ENCODE measurements at regions not wholly inside any gene's neighbourhood (a gene's known extent, or its start where the extent isn't known, plus 50 kb on each side); places are given as distances from the start of the nearest gene placed in this dataset.
"Not testable (repeated sequence)": the region's sequence is repeated elsewhere in the genome, so short reads cannot be mapped to it uniquely, and the experiment has no call there.

DNA sequence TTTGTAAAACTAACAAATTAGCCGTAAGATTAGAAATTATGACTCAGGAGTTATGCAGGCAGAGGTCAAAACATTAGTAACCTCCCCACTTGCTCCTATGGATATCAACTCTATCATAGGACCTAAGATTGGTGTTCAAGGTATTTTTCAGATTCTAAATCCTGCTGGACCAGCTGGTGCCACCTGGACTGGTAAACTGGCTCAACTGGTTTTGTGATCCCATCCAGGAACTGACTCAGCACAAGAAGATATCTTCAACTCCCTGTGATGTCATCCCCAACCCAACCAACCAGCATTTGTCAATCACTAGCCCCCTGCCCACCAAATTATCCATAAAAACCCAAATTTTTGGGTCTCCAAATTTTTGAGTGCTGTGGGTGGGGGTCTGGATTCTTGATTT lies 98.1 kb upstream of the OR4E1 start:
- ATAC-seq (ENCODE audit: low FRiP score) (no peak), DNase-seq (no peak)
- Histone ChIP-seq H3K27ac (ENCODE audit: low read depth in 1 of 2, low read length in 2 of 2) (no peak overlapping the region), H3K36me3 (ENCODE audit: control insufficient read depth in 1 of 2, insufficient read depth in 2 of 2, low read length in 1 of 2) (no peaks in the 10 kb centered on the region), H3K9me3 (ENCODE audit: control insufficient read depth, low read length) (no peaks in the 10 kb centered on the region), H3K27me3 (ENCODE audit: control insufficient read depth in 1 of 2, insufficient read depth in 2 of 2, low read length in 1 of 2) (no peaks in the 10 kb centered on the region), H3K4me1 (ENCODE audit: control insufficient read depth in 1 of 2, insufficient read depth in 2 of 2, low read length in 2 of 2) (no peaks in the 10 kb centered on the region), H3K4me3 (ENCODE audit: low read length in 2 of 2) (no peak overlapping the region)
- WGBS, 2 donors, result 65 to 75% methylated on average over 1 of the region's 1 CpG
- intact Hi-C loops (cut with DNase I), result no loop called here

DNA sequence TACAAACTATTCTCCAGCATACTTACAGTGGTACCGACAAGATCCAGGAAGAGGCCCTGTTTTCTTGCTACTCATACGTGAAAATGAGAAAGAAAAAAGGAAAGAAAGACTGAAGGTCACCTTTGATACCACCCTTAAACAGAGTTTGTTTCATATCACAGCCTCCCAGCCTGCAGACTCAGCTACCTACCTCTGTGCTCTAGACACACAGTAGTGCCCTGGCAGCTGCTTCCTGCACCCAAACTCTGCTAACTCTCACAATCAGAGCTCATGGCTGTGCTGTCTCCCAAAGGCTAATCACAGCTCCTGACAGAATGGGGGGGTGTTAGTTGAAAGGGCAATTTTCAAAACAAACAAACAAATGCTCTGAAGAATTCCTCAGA lies 95.2 kb upstream of the OR4E1 start:
- intact Hi-C loops (cut with DNase I), result no loop called here
- Histone ChIP-seq H3K27ac (ENCODE audit: low read depth in 1 of 2, low read length in 2 of 2) (no peak overlapping the region), H3K4me1 (ENCODE audit: control insufficient read depth in 1 of 2, insufficient read depth in 2 of 2, low read length in 2 of 2) (no peaks in the 10 kb centered on the region), H3K27me3 (ENCODE audit: control insufficient read depth in 1 of 2, insufficient read depth in 2 of 2, low read length in 1 of 2) (no peaks in the 10 kb centered on the region), H3K36me3 (ENCODE audit: control insufficient read depth in 1 of 2, insufficient read depth in 2 of 2, low read length in 1 of 2) (no peaks in the 10 kb centered on the region), H3K4me3 (ENCODE audit: low read length in 2 of 2) (no peak overlapping the region), H3K9me3 (ENCODE audit: control insufficient read depth, low read length) (no peaks in the 10 kb centered on the region)
- ATAC-seq (ENCODE audit: low FRiP score), result no peak
- WGBS, 2 donors, result 43 to 72% methylated on average over 2 of the region's 2 CpGs
- no peak for DNase-seq

DNA sequence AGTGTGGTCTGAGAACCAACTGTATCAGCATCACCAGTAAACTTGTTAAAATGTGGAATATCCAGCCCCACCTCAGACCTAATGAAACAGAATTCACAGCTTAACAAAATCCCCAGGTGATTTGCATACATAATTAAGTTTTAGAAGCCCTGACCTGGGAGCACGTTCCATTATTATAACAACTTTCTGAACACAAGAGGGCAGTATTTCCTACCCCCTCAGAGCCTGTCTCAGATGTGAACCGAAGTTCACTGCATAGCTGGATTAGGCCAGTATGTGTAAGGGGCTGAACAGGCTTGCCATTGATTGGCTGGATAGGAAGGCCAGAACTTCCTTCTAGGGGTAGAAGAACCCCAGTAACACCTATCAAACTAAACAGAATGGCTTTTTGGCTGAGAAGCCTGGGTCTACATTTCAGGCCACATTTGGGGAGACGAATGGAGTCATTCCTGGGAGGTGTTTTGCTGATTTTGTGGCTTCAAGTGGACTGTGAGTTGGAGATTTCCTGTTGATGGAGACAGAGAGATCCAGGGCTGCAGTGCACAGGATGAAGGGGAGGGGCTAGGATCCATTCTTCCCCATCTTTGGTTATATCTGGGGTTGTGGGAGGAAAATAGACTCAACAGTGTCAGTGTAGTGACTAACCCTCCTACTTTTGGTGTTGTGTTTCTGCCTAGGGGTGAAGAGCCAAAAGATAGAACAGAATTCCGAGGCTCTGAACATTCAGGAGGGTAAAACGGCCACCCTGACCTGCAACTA lies 94.7 kb upstream of the OR4E1 start:
- Histone ChIP-seq H3K36me3 (ENCODE audit: control insufficient read depth in 1 of 2, insufficient read depth in 2 of 2, low read length in 1 of 2) (no peaks in the 10 kb centered on the region), H3K4me1 (ENCODE audit: control insufficient read depth in 1 of 2, insufficient read depth in 2 of 2, low read length in 2 of 2) (no peaks in the 10 kb centered on the region), H3K27ac (ENCODE audit: low read depth in 1 of 2, low read length in 2 of 2) (no peak overlapping the region), H3K27me3 (ENCODE audit: control insufficient read depth in 1 of 2, insufficient read depth in 2 of 2, low read length in 1 of 2) (no peaks in the 10 kb centered on the region), H3K9me3 (ENCODE audit: control insufficient read depth, low read length) (no peaks in the 10 kb centered on the region), H3K4me3 (ENCODE audit: low read length in 2 of 2) (no peak overlapping the region)
- no peak for ATAC-seq (ENCODE audit: low FRiP score)
- intact Hi-C loops (cut with DNase I), result no loop called here
- DNase-seq, result no peak
- 40 to 46% methylated on average over 5 of the region's 5 CpGs for WGBS, 2 donors

DNA sequence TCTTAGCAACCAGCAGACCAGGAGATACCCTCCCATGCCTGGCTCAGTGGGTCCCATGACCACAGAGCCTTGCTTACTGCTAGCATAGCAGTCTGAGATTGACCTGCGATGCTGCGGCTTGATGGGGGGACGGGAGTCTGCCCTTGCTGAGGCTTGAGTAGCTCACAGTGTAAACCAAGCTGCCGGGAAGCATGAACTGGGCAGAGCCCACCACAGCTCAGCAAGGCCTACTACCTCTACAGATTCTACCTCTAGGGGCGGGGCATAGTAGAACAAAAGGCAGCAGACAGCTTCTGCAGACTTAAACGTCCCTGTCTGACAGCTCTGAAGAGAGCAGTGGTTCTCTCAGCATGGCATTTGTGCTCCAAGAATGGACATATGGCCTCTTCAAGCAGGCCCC lies 86.7 kb upstream of the OR4E1 start:
- H3K9me3 ChIP-seq (ENCODE audit: control insufficient read depth, low read length); H3K4me1 ChIP-seq (ENCODE audit: control insufficient read depth in 1 of 2, insufficient read depth in 2 of 2, low read length in 2 of 2); H3K36me3 ChIP-seq (ENCODE audit: control insufficient read depth in 1 of 2, insufficient read depth in 2 of 2, low read length in 1 of 2); DNase-seq; H3K27me3 ChIP-seq (ENCODE audit: control insufficient read depth in 1 of 2, insufficient read depth in 2 of 2, low read length in 1 of 2); intact Hi-C loops (cut with DNase I); ATAC-seq (ENCODE audit: low FRiP score); H3K4me3 ChIP-seq (ENCODE audit: low read length in 2 of 2); H3K27ac ChIP-seq (ENCODE audit: low read depth in 1 of 2, low read length in 2 of 2): not testable (repeated sequence)
- WGBS, 2 donors, result 50 to 62% methylated on average over 6 of the region's 6 CpGs

DNA sequence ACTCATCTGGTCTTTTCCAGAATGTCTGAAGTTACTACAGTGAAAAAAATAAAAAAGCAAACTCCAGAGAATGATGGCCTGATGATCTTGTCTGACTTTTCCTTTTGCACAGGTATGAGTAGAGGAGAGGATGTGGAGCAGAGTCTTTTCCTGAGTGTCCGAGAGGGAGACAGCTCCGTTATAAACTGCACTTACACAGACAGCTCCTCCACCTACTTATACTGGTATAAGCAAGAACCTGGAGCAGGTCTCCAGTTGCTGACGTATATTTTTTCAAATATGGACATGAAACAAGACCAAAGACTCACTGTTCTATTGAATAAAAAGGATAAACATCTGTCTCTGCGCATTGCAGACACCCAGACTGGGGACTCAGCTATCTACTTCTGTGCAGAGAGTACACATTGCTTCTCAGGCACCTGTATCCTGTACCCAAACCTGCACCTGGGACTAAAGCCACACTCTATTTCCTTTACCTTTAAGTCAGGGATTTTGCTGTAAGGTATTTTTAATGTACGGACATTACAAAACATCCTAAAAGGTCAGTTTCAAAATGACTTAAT lies 75.8 kb upstream of the OR4E1 start:
- intact Hi-C loops (cut with DNase I), result no loop called here
- Histone ChIP-seq H3K27ac (ENCODE audit: low read depth in 1 of 2, low read length in 2 of 2) (no peak overlapping the region), H3K36me3 (ENCODE audit: control insufficient read depth in 1 of 2, insufficient read depth in 2 of 2, low read length in 1 of 2) (no peaks in the 10 kb centered on the region), H3K4me1 (ENCODE audit: control insufficient read depth in 1 of 2, insufficient read depth in 2 of 2, low read length in 2 of 2) (no peaks in the 10 kb centered on the region), H3K27me3 (ENCODE audit: control insufficient read depth in 1 of 2, insufficient read depth in 2 of 2, low read length in 1 of 2) (no peaks in the 10 kb centered on the region), H3K9me3 (ENCODE audit: control insufficient read depth, low read length) (no peaks in the 10 kb centered on the region), H3K4me3 (ENCODE audit: low read length in 2 of 2) (no peak overlapping the region)
- WGBS, 2 donors, result 73 to 74% methylated on average over 5 of the region's 5 CpGs
- DNase-seq, result no peak
- ATAC-seq (ENCODE audit: low FRiP score), result no peak

DNA sequence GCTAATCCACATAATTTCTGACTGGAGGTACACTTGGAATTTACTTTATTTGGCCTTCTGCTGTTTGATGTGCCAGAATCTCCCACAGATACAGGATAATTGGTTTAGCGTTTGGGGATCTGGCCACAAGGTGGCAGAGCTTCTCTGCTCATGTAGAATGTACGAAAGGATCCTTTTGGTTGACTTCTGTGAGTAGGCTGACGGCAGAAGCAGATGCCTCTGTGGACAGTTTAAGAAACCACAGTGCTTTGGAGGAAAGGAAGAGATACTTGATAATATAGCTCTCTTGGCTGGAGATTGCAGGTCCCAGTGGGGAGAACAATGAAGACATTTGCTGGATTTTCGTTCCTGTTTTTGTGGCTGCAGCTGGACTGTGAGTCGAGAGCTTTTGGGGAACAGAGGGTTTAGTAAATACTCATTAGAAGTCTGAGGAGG lies 75.3 kb upstream of the OR4E1 start:
- DNase-seq (no peak), ATAC-seq (ENCODE audit: low FRiP score) (no peak)
- H3K9me3 ChIP-seq (ENCODE audit: control insufficient read depth, low read length), result no peaks in the 10 kb centered on the region
- no peaks in the 10 kb centered on the region for H3K27me3 ChIP-seq (ENCODE audit: control insufficient read depth in 1 of 2, insufficient read depth in 2 of 2, low read length in 1 of 2)
- no peaks in the 10 kb centered on the region for H3K4me1 ChIP-seq (ENCODE audit: control insufficient read depth in 1 of 2, insufficient read depth in 2 of 2, low read length in 2 of 2)
- no peak overlapping the region for H3K4me3 ChIP-seq (ENCODE audit: low read length in 2 of 2)
- no peak overlapping the region for H3K27ac ChIP-seq (ENCODE audit: low read depth in 1 of 2, low read length in 2 of 2)
- no peaks in the 10 kb centered on the region for H3K36me3 ChIP-seq (ENCODE audit: control insufficient read depth in 1 of 2, insufficient read depth in 2 of 2, low read length in 1 of 2)
- intact Hi-C loops (cut with DNase I), result no loop called here
- 18 to 21% methylated on average over 5 of the region's 5 CpGs for WGBS, 2 donors

DNA sequence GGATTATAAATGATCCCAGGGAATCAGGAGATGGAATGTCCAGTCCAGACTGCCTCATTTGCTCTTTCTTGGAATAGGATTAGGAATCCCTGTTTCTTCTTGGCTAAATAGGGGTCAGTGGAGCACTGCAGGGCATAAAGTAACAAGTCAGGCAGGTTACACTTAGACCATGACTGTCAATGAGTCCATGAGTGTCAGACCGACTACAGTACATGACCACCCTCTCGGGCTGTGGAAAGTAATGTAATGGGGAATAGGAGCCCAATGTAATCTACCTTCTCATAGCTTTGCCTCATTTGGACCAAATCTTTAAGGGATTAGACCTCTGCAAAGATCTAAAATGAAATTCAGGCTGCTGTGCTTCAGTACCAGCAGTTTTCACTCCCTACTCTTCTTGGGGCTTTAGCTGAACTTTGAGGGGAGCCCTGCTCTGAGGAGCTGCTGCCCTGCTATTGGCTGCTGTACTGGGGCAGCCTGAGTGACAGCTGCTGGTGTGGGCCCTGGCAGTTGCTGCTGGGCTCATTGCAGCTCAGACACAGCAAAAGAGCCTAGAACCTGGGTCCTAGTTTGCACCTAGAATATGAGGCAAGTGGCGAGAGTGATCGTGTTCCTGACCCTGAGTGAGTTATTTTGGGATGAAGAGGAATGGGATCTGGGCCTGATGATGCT lies 62.2 kb upstream of the OR4E1 start:
- intact Hi-C loops (cut with DNase I), result no loop called here
- Histone ChIP-seq H3K27me3 (ENCODE audit: control insufficient read depth in 1 of 2, insufficient read depth in 2 of 2, low read length in 1 of 2) (no peaks in the 10 kb centered on the region), H3K9me3 (ENCODE audit: control insufficient read depth, low read length) (no peaks in the 10 kb centered on the region), H3K4me3 (ENCODE audit: low read length in 2 of 2) (no peak overlapping the region), H3K36me3 (ENCODE audit: control insufficient read depth in 1 of 2, insufficient read depth in 2 of 2, low read length in 1 of 2) (no peaks in the 10 kb centered on the region), H3K4me1 (ENCODE audit: control insufficient read depth in 1 of 2, insufficient read depth in 2 of 2, low read length in 2 of 2) (no peaks in the 10 kb centered on the region), H3K27ac (ENCODE audit: low read depth in 1 of 2, low read length in 2 of 2) (no peak overlapping the region)
- ATAC-seq (ENCODE audit: low FRiP score) (no peak), DNase-seq (no peak)
- 64 to 67% methylated on average over 4 of the region's 4 CpGs for WGBS, 2 donors

DNA sequence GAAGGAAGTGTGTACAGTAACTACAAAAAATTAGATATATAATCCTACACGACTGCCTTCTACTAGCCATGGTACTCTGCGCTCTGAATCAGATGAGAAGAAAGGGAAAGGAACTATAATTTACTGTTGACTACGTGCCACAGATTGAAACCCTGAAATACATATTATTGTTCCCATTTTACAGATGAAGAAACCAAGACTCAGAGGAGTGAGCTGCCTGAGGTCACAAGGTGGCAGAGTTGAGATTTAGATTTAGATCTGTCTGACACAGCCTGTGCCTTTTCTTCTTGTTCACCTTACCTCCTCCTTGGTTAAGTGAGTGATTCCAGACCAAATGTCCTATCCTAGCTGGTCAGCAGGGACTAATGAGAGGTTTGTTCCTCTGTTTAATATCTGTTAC lies 61.6 kb upstream of the OR4E1 start:
- DNase-seq, result no peak
- 70 to 73% methylated on average over 3 of the region's 3 CpGs for WGBS, 2 donors
- no peaks in the 10 kb centered on the region for H3K9me3 ChIP-seq (ENCODE audit: control insufficient read depth, low read length)
- H3K4me3 ChIP-seq (ENCODE audit: low read length in 2 of 2), result no peak overlapping the region
- no peaks in the 10 kb centered on the region for H3K27me3 ChIP-seq (ENCODE audit: control insufficient read depth in 1 of 2, insufficient read depth in 2 of 2, low read length in 1 of 2)
- H3K4me1 ChIP-seq (ENCODE audit: control insufficient read depth in 1 of 2, insufficient read depth in 2 of 2, low read length in 2 of 2), result no peaks in the 10 kb centered on the region
- no peaks in the 10 kb centered on the region for H3K36me3 ChIP-seq (ENCODE audit: control insufficient read depth in 1 of 2, insufficient read depth in 2 of 2, low read length in 1 of 2)
- no peak for ATAC-seq (ENCODE audit: low FRiP score)
- H3K27ac ChIP-seq (ENCODE audit: low read depth in 1 of 2, low read length in 2 of 2), result no peak overlapping the region
- intact Hi-C loops (cut with DNase I), result no loop called here

All from aorta (tissue), 5 donors.